Fibroblast of villous mesenchyme (primary cell): ENCODE measurements at regions not wholly inside any gene's neighbourhood (a gene's known extent, or its start where the extent isn't known, plus 50 kb on each side); places are given as distances from the start of the nearest gene placed in this dataset.
A peak's percentile ranks its signal among the peaks of the same experiment; 100 is the strongest.

Experiments used
- DNase-seq: peaks from one replicate; pipeline ENCODE4 v3.0.0-alpha.2; 2010; ENCODE audit warnings: low read depth
- H3K4me3 ChIP-seq: 2 replicates; pipeline ENCODE4 v1.5.1; 2011; ENCODE audit warnings: low read depth, mild to moderate bottlenecking, low read length
- CTCF ChIP-seq: IDR thresholded peaks from 2 replicates; pipeline ENCODE4 v1.5.1; 2012; ENCODE audit warnings: low read depth, mild to moderate bottlenecking, low read length; ENCODE audit not compliant: insufficient read depth

GRCh38 chr20:1712634-1713624, 55.4 kb upstream of the SIRPG start:
- TF ChIP-seq CTCF = no peak
- no peak for DNase-seq
- no peak overlapping the region for H3K4me3 ChIP-seq

GRCh38 chr20:1711826-1712601, 54.4 kb upstream of the SIRPG start:
- H3K4me3 ChIP-seq = no peak overlapping the region
- no peak for TF ChIP-seq CTCF
- DNase-seq = peak; percentile 7

GRCh38 chr20:1711266-1711665, 53.7 kb upstream of the SIRPG start:
- DNase-seq = no peak
- no peak for TF ChIP-seq CTCF
- H3K4me3 ChIP-seq = no peak overlapping the region

- DNase-seq = no peak
- no peak for TF ChIP-seq CTCF
Observed at GRCh38 chr20:1710484-1710883, 52.9 kb upstream of the SIRPG start.

GRCh38 chr20:1707588-1708449, 50.2 kb upstream of the SIRPG start:
- no peak overlapping the region for H3K4me3 ChIP-seq
- TF ChIP-seq CTCF = no peak
- DNase-seq = no peak

More at GRCh38 chr20:1710484-1710883, 52.9 kb upstream of the SIRPG start:
- H3K4me3 ChIP-seq = no peak overlapping the region
